ENCODE measurements at regions not wholly inside any gene's neighbourhood (a gene's known extent, or its start where the extent isn't known, plus 50 kb on each side); places are given as distances from the start of the nearest gene placed in this dataset.

- no peak for TF ChIP-seq MAX (IDR thresholded peaks at IDR 0.05; ENCODE audit: insufficient read depth, insufficient read length)
- TF ChIP-seq POLR2A (IDR thresholded peaks at IDR 0.05; ENCODE audit: low read depth, low read length), result no peak
- TF ChIP-seq CTCF (IDR thresholded peaks at IDR 0.05; ENCODE audit: extremely low read depth in 1 of 2, insufficient read depth in 1 of 2, low read depth in 1 of 2, low read length in 2 of 2), result no peak
Observed at GRCh38 chr6:103578115-103578514, 1281.6 kb downstream of the HACE1 start.

Measured in endothelial cell of umbilical vein (primary cell).